ENCODE measurements at regions not wholly inside any gene's neighbourhood (a gene's known extent, or its start where the extent isn't known, plus 50 kb on each side); places are given as distances from the start of the nearest gene placed in this dataset.
A peak's percentile ranks its signal among the peaks of the same experiment; 100 is the strongest.
"Not testable (repeated sequence)": the region's sequence is repeated elsewhere in the genome, so short reads cannot be mapped to it uniquely, and the experiment has no call there.

- DNase-seq (ENCODE audit: missing footprints) (no peak), ATAC-seq (no peak)
Measured at GRCh38 chr2:89850481-89850880, 1159.0 kb downstream of the RPIA start.

GRCh38 chr2:89850881-89851582, 1159.6 kb downstream of the RPIA start:
- intact Hi-C loops (cut with DNase I), result no loop called here
- no peak for ATAC-seq
- peak; percentile 39 for DNase-seq (ENCODE audit: missing footprints)

More at GRCh38 chr2:89850481-89850880, 1159.0 kb downstream of the RPIA start:
- intact Hi-C loops (cut with DNase I), result no loop called here

GRCh38 chr2:89851583-89851905, 1160.1 kb downstream of the RPIA start:
- no peak for ATAC-seq
- intact Hi-C loops (cut with DNase I), result no loop called here
- DNase-seq (ENCODE audit: missing footprints), result peak; percentile 22

GRCh38 chr2:89853427-89853826, 1162.0 kb downstream of the RPIA start:
- intact Hi-C loops (cut with DNase I); DNase-seq (ENCODE audit: missing footprints); ATAC-seq: not testable (repeated sequence)

DNA sequence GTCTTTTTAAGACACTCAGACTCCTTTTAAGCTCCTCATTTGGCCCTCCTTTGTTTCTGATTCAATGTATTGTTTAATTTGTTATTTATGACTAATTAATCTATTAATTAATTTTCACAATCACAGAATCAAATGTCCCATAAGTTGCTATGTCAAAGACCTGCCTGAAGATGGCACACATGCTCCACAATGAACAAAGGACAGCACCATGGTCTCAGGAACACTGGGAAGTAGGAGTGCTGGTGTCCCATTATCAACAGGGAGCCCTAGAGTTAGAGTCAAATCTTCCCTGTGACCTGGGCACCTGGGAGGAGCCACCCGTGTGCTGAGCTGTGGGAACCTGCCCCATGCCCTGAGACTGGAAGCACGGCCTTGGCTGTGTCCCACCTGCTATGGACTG, 1164.3 kb downstream of the RPIA start:
- DNase-seq (ENCODE audit: missing footprints); ATAC-seq; intact Hi-C loops (cut with DNase I): not testable (repeated sequence)

- intact Hi-C loops (cut with DNase I); ATAC-seq; DNase-seq (ENCODE audit: missing footprints): not testable (repeated sequence)
Measured at GRCh38 chr2:89856305-89856704, 1164.8 kb downstream of the RPIA start.

GRCh38 chr2:89862164-89862563, 1170.7 kb downstream of the RPIA start:
- intact Hi-C loops (cut with DNase I); DNase-seq (ENCODE audit: missing footprints); ATAC-seq: not testable (repeated sequence)

DNA sequence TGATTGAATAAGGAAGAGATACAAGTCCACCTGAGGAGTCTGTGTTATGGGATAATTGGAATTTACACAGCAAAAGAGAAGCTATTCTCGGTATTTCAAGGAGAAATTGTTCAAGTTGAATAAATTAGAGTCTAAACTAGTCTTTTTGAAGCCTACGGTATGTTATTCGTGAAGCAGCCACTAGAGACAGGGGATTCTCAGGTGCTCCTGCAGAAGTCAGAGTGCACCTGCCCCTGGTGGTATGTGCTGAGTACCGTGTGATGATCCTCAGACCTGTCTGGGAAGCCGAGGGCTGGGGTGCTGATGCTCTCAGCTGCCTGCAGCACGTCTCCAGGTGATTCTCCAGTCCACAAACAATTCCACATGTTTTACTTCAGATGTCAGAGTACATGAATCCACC, 1171.7 kb downstream of the RPIA start:
- DNase-seq (ENCODE audit: missing footprints); ATAC-seq; intact Hi-C loops (cut with DNase I): not testable (repeated sequence)

- intact Hi-C loops (cut with DNase I); ATAC-seq; DNase-seq (ENCODE audit: missing footprints): not testable (repeated sequence)
Measured at GRCh38 chr2:89874810-89875595, 1183.5 kb downstream of the RPIA start.

DNA sequence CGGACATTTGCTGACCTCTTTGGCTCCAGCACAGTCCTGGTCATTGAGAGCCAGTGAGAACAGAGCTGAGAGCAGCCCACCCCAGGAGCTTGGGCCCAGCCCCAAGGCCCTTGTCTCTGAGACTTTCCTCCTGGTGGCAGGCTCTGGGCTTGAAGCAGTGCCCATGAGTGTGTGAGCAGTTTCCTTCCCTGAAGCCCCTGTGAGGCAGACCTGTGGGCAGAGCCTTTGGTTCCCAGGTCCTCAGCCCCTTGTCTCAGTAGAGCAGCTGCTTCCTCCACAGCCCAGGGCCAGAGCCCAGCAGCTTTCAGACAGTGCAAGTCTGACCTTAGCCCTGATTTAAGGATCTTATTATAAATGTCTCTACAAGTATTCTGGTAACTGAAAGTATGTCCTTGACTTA, 1185.0 kb downstream of the RPIA start:
- ATAC-seq; DNase-seq (ENCODE audit: missing footprints); intact Hi-C loops (cut with DNase I): not testable (repeated sequence)

GRCh38 chr2:89876878-89877277, 1185.4 kb downstream of the RPIA start:
- ATAC-seq; intact Hi-C loops (cut with DNase I): not testable (repeated sequence)
- peak; percentile 25 for DNase-seq (ENCODE audit: missing footprints)

DNA sequence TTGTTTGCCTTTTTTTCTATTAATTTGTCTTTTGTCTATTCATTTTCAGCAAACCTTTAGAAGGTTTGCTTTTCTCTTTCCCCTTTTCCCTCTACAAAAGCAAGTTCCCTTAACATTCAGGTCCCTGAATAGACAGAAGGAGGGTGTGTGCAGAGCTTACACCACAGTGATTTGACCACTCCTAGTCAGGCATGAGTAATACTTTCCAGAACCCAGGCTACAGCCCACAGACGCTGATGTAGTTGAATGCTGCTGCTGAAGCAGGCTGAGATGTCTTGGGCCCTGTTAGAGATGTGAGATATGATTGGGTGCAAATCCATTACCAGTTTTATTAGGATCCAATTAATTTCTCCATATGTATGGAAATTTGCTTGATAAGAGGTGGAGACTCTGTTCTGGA, 1191.4 kb downstream of the RPIA start:
- DNase-seq (ENCODE audit: missing footprints); intact Hi-C loops (cut with DNase I); ATAC-seq: not testable (repeated sequence)

GRCh38 chr2:89883624-89884023, 1192.2 kb downstream of the RPIA start:
- intact Hi-C loops (cut with DNase I); DNase-seq (ENCODE audit: missing footprints); ATAC-seq: not testable (repeated sequence)

GRCh38 chr2:89885071-89885470, 1193.6 kb downstream of the RPIA start:
- intact Hi-C loops (cut with DNase I); ATAC-seq; DNase-seq (ENCODE audit: missing footprints): not testable (repeated sequence)

DNA sequence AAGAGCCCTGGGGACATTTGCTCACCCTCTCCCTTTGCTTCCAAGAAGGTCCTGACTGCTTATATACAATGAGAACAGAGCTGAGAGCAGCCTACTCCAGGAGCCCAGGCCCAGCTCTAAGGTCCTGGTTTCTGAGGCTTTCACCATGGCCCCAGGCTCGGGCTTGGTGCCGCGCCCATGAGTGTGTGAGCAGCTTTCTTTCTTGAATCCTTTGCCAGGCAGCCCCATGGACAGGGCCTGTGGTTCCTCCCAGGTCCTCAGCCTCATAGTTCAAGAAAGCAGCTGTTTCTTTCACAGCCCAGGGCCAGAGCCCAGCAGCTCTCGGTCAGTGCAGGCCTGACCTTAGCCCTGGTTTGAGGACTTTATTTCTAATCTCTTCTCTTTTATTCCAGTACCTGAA, 1197.2 kb downstream of the RPIA start:
- DNase-seq (ENCODE audit: missing footprints); ATAC-seq; intact Hi-C loops (cut with DNase I): not testable (repeated sequence)

GRCh38 chr2:89890185-89890773, 1198.8 kb downstream of the RPIA start:
- ATAC-seq; intact Hi-C loops (cut with DNase I); DNase-seq (ENCODE audit: missing footprints): not testable (repeated sequence)

- DNase-seq (ENCODE audit: missing footprints); intact Hi-C loops (cut with DNase I); ATAC-seq: not testable (repeated sequence)
Measured at GRCh38 chr2:89894988-89895387, 1203.5 kb downstream of the RPIA start.

DNA sequence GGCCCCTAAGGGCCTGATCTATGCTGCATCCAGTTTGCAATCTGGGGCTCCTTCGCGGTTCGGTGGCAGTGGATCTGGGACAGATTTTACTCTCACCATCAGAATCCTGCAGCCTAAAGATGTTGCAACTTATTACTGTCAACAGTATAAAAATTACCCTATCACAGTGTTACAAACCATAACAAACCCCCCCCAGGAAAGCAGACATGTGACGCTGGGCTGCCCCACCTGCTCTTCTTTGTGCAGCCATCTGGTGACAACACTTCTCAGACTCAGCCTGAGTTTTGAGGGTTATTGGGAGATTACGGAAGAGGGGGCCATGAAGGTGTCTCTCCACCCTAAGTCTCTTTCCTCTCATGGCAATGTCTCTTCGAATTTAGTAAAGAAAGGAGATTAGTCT, 1204.2 kb downstream of the RPIA start:
- intact Hi-C loops (cut with DNase I); DNase-seq (ENCODE audit: missing footprints); ATAC-seq: not testable (repeated sequence)

DNA sequence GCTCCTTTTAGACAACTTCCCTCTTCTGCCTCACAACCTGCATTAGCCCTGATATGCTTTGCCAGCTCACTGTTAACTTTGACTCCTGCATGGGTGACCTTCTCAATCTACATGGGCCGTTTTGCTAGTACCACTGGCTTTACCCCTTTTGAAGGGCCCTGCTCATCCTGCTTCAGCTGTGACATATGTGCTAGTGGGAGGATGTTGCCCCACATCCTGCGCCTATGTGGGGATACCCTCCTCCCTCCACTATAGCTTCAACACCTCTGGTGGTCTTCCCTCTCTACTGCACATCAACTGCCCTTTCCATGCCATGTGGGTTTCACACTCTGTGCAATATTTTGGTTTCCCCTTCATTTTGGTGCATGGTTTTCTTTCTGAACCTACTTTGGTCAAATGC, 1235.5 kb downstream of the RPIA start:
- ATAC-seq; intact Hi-C loops (cut with DNase I); DNase-seq (ENCODE audit: missing footprints): not testable (repeated sequence)

Measured in Right ventricle myocardium inferior (tissue), 1 donor.